ENCODE measurements at regions not wholly inside any gene's neighbourhood (a gene's known extent, or its start where the extent isn't known, plus 50 kb on each side); places are given as distances from the start of the nearest gene placed in this dataset.

- TF ChIP-seq POLR2A (IDR thresholded peaks at IDR 0.05; ENCODE audit: low read depth, low read length) (no peak), TAF1 (IDR thresholded peaks at IDR 0.05; ENCODE audit: low read depth, low read length) (no peak), POLR2AphosphoS5 (IDR thresholded peaks at IDR 0.05; ENCODE audit: low read depth, low read length) (no peak), SPI1 (IDR thresholded peaks at IDR 0.05; ENCODE audit: low read depth, low read length) (no peak), PAX5 (IDR thresholded peaks at IDR 0.05; ENCODE audit: insufficient read depth, low read length, severe bottlenecking) (no peak)
Measured at GRCh38 chr11:122513997-122514396, 141.5 kb upstream of the UBASH3B start.

Measured in GM12891 (cell line).